Fibroblast of pulmonary artery (primary cell): ENCODE measurements at regions not wholly inside any gene's neighbourhood (a gene's known extent, or its start where the extent isn't known, plus 50 kb on each side); places are given as distances from the start of the nearest gene placed in this dataset.

Source experiments
- DNase-seq: peaks from one replicate; pipeline ENCODE4 v3.0.0-alpha.2; 2010; ENCODE audit warnings: low read depth
- H3K4me3 ChIP-seq: replicated peaks from 2 replicates; pipeline ENCODE4 v1.5.1; 2011; ENCODE audit warnings: low read depth, mild to moderate bottlenecking, control low read depth, low read length, moderate library complexity
- CTCF ChIP-seq: IDR thresholded peaks from 2 replicates; pipeline ENCODE4 v1.5.1; 2011; ENCODE audit warnings: mild to moderate bottlenecking, control low read depth, low read length, inconsistent platforms; ENCODE audit errors: missing control alignments

- no peak for DNase-seq
- no peak overlapping the region for H3K4me3 ChIP-seq
- no peak for TF ChIP-seq CTCF
Observed at GRCh38 chrX:7247346-7247745, 99.4 kb upstream of the PUDP start.

- no peak for DNase-seq
- no peak overlapping the region for H3K4me3 ChIP-seq
- TF ChIP-seq CTCF = no peak
Observed at GRCh38 chrX:7244405-7244804, 96.5 kb upstream of the PUDP start.

DNA sequence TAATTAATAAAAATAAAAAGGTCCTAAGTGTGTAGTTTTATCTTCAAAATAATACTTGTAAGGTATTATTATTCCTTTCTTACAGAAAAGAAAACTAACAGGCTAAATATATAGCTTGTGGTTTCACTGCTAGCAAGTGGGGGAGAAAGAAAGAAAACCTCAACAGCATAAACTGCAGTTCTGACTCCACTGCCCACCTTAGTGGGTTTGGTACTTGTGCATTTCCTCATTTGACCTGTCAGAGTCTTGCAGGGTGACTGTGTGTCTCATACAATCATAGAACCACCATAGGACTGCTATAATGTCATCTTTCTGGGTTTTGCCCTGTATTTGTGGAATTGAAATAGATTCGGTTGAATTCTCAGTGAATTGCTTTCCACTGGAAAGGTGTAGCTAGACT, 94.7 kb upstream of the PUDP start:
- no peak for DNase-seq
- TF ChIP-seq CTCF = no peak
- no peak overlapping the region for H3K4me3 ChIP-seq

DNA sequence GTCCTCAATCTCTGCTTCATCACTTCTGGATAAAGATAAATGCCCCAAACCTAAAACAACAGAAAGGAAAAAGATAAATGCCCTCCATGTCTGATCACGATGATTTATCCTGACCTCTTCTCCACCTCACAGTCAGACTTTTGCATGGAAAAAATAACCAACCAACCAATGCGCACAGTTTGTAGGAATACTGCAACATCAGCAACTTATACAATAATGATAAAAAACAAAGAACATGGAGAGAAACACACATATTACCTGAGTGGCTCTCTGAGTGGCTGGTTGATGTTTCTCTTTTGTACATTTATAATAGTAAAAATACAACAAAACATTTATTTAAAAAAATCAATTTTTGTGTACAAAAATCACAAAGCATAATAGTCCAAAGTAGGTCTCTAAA, 93.0 kb upstream of the PUDP start:
- no peak overlapping the region for H3K4me3 ChIP-seq
- no peak for TF ChIP-seq CTCF
- DNase-seq = no peak

DNA sequence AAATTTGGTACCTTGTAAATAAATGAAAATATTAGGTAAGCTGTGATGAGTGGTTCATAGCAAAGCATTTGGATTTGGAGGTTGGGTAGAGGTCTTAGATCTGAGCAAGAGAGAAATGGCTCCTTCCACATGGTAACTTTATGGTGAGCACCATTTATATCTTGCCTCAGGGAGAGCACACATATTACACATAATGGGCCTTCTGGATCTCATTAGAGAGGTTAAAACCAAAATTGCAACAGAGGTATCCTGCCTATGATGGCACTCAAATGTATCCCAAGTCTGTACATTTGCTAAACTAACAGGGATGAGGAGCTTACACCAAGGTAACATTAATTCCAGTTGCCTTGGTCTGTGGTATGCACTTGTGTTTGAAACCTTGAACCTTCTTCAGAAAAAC, 87.1 kb upstream of the PUDP start:
- TF ChIP-seq CTCF = no peak
- no peak for DNase-seq
- H3K4me3 ChIP-seq = no peak overlapping the region

GRCh38 chrX:7233580-7234406, 85.8 kb upstream of the PUDP start:
- peak; percentile 0 for DNase-seq
- no peak for TF ChIP-seq CTCF
- no peak overlapping the region for H3K4me3 ChIP-seq

DNA sequence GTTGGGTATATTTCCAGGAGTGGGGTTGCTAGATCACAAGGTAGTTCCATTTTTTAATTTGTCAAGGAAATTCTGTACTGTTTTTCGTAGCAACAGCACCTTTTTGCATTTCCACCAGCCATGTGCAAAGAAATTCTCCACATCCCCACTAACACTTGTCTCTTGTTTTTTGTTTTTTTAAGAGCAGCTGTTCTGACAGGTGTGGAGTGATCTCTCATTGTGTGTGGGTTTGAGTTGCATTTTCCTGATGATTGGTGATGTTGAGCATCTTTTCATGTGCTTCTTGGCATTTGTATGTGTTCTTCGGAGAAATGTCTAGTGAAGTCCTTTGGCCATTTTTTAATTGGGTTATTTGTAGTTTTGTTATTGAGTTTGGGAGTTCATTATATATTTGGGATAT, 80.3 kb upstream of the PUDP start:
- no peak for TF ChIP-seq CTCF
- DNase-seq = no peak
- H3K4me3 ChIP-seq = no peak overlapping the region
